ENCODE measurements at regions not wholly inside any gene's neighbourhood (a gene's known extent, or its start where the extent isn't known, plus 50 kb on each side); places are given as distances from the start of the nearest gene placed in this dataset.
"Not testable (repeated sequence)": the region's sequence is repeated elsewhere in the genome, so short reads cannot be mapped to it uniquely, and the experiment has no call there.

DNA sequence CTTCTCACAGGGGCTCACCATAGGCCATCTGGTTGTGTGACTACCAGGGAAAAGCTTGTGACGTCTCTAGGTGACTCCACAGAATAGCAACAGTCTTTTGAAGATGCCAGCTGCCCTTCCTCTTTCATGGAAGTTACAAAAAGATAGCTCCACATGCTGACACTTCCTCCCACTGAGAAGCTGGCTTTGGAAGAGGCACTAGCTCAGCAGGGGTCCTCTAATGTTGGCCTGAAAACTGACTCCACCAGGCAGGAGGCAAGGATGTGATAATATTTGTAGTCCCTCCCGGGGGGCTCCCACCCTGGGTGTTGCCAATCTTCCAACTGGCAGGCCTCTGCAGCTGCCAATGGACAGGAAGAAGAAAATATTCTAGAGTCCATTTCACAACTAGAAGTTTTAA is 343.5 kb downstream of the NEK10 start:
- TF ChIP-seq, protein P1, sequence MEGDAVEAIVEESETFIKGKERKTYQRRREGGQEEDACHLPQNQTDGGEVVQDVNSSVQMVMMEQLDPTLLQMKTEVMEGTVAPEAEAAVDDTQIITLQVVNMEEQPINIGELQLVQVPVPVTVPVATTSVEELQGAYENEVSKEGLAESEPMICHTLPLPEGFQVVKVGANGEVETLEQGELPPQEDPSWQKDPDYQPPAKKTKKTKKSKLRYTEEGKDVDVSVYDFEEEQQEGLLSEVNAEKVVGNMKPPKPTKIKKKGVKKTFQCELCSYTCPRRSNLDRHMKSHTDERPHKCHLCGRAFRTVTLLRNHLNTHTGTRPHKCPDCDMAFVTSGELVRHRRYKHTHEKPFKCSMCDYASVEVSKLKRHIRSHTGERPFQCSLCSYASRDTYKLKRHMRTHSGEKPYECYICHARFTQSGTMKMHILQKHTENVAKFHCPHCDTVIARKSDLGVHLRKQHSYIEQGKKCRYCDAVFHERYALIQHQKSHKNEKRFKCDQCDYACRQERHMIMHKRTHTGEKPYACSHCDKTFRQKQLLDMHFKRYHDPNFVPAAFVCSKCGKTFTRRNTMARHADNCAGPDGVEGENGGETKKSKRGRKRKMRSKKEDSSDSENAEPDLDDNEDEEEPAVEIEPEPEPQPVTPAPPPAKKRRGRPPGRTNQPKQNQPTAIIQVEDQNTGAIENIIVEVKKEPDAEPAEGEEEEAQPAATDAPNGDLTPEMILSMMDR (IDR thresholded peaks at IDR 0.05): no peak
- TF ChIP-seq POLR2A (IDR thresholded peaks at IDR 0.05): no peak

DNA sequence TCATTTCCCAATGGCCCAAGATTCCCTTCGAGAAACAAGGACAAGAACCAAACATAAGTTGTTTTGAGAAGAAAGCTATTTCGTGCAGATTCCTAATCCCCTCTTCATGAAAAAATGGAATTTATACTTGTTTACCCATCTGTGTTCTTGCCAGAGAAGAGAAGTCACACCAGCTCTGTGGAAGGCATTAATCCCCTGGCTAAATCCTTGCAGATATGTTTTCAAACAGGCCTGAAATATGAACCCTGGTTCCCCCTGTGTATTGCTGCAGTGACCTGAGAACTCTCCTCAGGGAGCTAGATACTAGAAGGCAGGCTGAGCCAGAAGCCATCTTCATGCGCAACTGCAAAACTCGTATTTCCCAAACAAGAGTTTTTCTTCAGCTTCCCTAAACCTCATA is 337.7 kb downstream of the NEK10 start:
- no peaks in the 10 kb centered on the region for H3K4me1 ChIP-seq
- no peaks in the 10 kb centered on the region for H3K36me3 ChIP-seq
- no peaks in the 10 kb centered on the region for H3K27me3 ChIP-seq
- intact Hi-C loops (cut with DNase I; ENCODE audit: low total_unique reads): no loop called here
- TF ChIP-seq POLR2A (IDR thresholded peaks at IDR 0.05): no peak
- TF ChIP-seq, protein P1 (IDR thresholded peaks at IDR 0.05): no peak
- no peak overlapping the region for H3K27ac ChIP-seq
- H3K9me3 ChIP-seq: no peaks in the 10 kb centered on the region
- DNase-seq: no peak
- H3K4me3 ChIP-seq: no peak overlapping the region

More for the DNA sequence above, 343.5 kb downstream of the NEK10 start:
- no peak for DNase-seq
- Histone ChIP-seq H3K9me3 (no peaks in the 10 kb centered on the region), H3K4me1 (no peaks in the 10 kb centered on the region), H3K4me3 (no peak overlapping the region), H3K36me3 (no peaks in the 10 kb centered on the region), H3K27ac (no peak overlapping the region), H3K27me3 (no peaks in the 10 kb centered on the region)
- intact Hi-C loops (cut with DNase I; ENCODE audit: low total_unique reads): no loop called here

DNA sequence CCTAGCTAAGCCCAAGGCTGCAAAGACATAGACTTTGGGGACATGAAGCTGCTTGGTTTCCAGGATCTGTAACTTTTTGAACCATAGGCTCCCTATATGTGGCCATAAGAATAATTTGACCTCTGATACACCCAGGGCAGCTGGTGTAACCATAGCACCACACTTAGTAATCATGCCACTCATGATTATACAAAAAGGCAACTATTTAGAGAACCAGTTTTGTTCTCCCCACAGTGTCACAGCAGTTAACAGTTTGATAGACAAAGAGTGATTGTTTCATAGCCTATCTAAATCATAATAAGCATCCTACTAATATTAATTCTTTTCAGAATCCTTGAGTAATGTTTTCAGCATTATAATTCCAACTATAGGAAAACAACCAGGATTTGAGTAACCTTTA is 334.9 kb downstream of the NEK10 start:
- no peaks in the 10 kb centered on the region for H3K9me3 ChIP-seq
- intact Hi-C loops (cut with DNase I; ENCODE audit: low total_unique reads): no loop called here
- H3K36me3 ChIP-seq: no peaks in the 10 kb centered on the region
- TF ChIP-seq, protein P1 (IDR thresholded peaks at IDR 0.05): no peak
- TF ChIP-seq POLR2A (IDR thresholded peaks at IDR 0.05): no peak
- H3K4me1 ChIP-seq: no peaks in the 10 kb centered on the region
- no peak overlapping the region for H3K27ac ChIP-seq
- no peaks in the 10 kb centered on the region for H3K27me3 ChIP-seq
- DNase-seq: no peak
- H3K4me3 ChIP-seq: no peak overlapping the region

DNA sequence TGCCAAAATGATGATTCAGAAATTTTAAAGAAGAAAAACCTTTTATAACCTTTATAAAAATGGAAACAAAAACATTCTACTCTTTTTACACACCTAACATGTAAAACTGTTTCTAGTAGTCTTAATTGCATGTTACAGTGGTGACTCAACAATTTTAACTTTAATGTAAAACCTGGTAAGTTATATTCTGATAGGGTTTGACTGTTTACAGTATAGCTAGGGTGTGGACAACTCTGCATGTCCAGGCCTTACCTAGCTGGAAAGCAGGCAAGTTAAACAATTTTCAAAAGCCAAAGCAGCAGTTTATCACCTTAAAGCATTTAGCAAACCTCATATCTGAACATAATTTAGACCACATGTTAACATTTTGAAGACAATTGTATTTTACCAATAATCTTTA is 328.5 kb downstream of the NEK10 start:
- Histone ChIP-seq H3K36me3 (no peaks in the 10 kb centered on the region), H3K9me3 (no peaks in the 10 kb centered on the region), H3K4me3 (no peak overlapping the region), H3K27me3 (no peaks in the 10 kb centered on the region), H3K27ac (no peak overlapping the region), H3K4me1 (no peaks in the 10 kb centered on the region)
- no peak for TF ChIP-seq POLR2A (IDR thresholded peaks at IDR 0.05)
- TF ChIP-seq, protein P1 (IDR thresholded peaks at IDR 0.05): no peak
- no peak for DNase-seq
- intact Hi-C loops (cut with DNase I; ENCODE audit: low total_unique reads): no loop called here

DNA sequence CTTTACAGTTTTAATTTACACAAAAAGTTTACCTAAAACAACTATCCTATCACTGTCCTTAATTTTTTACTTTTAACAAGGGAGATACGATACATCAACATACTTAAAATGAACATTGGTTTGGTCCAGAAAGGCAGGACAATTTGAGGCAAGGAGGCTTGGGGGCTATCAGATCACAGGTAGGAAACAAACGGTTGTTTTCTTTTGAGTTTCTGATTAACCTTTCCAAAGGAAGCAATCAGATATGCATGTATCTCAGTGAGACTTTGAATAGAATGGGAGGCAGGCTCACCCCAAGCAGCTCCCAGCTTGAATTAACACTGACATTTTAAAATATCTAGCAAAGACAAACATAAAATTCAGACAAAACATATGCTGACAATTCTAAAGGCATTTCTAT is 326.6 kb downstream of the NEK10 start:
- H3K27ac ChIP-seq; H3K36me3 ChIP-seq; H3K4me1 ChIP-seq; intact Hi-C loops (cut with DNase I; ENCODE audit: low total_unique reads); H3K4me3 ChIP-seq; H3K27me3 ChIP-seq; DNase-seq; H3K9me3 ChIP-seq: not testable (repeated sequence)

DNA sequence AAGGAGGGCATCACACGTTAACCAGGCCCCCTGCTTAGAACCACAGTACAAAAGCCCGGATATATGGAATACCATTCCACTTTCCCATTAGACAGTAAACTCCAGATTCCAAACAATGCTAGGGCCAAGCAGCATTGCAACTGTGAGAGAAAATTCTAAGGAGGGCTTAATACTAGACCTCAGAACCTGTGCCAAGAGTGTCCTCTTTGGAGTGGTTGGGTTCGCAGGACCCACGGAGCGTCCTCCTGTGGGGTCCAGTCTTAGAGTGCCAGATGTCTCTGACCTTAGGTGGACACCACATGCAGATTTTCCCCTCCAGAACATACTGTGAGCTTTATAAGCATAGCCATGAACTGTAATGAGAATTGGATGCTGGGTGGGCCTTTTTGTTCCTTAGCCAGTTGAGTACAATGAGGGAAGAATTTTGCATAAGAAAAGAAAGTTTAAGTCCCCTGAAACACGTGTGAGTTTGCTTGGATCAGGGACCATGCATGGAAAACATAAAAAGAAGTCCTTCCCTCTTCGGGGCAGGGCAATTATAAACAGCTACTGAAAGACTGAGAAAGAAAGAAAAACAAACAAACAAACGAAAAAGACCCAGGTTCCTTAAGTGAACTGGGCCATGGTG is 325.7 kb downstream of the NEK10 start:
- no peaks in the 10 kb centered on the region for H3K9me3 ChIP-seq
- H3K27me3 ChIP-seq: no peaks in the 10 kb centered on the region
- no peak overlapping the region for H3K4me3 ChIP-seq
- no peak overlapping the region for H3K27ac ChIP-seq
- no peaks in the 10 kb centered on the region for H3K4me1 ChIP-seq
- no peaks in the 10 kb centered on the region for H3K36me3 ChIP-seq
- TF ChIP-seq, protein P1 (IDR thresholded peaks at IDR 0.05): no peak
- TF ChIP-seq POLR2A (IDR thresholded peaks at IDR 0.05): no peak
- no peak for DNase-seq
- intact Hi-C loops (cut with DNase I; ENCODE audit: low total_unique reads): no loop called here

Data from uterus (tissue), 3 donors.